ENCODE measurements at regions not wholly inside any gene's neighbourhood (a gene's known extent, or its start where the extent isn't known, plus 50 kb on each side); places are given as distances from the start of the nearest gene placed in this dataset.

DNA sequence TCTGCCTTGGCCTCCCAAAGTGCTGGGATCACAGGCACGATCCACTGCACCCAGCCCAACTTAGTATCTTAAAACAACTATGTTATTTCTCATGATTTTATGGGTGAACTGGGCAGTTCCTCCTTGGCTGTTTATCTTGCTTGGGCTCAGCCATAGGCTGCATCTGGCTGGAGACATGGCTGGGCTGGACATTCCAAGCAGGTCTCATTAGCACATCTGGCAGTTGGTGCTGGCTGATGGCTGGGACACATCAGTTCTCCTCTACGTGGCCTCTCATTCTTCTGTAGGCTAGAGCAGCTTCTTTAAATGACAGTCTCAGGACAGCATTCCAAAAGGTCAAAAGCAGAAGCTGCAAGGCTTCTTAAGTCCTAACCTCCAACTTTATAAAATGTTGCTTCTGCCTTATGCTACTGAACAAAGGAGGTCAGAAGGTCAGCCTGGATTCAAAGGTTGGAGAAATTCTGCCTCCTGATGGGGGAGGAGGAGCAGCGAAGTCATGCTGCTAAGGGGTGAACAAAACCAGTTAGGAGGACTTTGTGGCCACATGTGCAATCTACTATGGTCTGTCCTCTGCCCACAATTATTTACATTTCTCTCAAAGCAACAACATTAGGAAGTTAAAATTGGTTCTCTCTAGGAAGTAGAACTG is 144.0 kb downstream of the AQP9 start:
- TF ChIP-seq GATA2 (IDR thresholded peaks at IDR 0.05; ENCODE audit: low read depth, low read length) (no peak), GATA3 (IDR thresholded peaks at IDR 0.05; ENCODE audit: low read depth, low read length) (no peak)

- no peak for TF ChIP-seq GATA2 (IDR thresholded peaks at IDR 0.05; ENCODE audit: low read depth, low read length)
- TF ChIP-seq GATA3 (IDR thresholded peaks at IDR 0.05; ENCODE audit: low read depth, low read length) = no peak
These were observed 145.1 kb downstream of the AQP9 start for GRCh38 chr15:58283302-58283701.

- TF ChIP-seq GATA3 (IDR thresholded peaks at IDR 0.05; ENCODE audit: low read depth, low read length) (no peak), GATA2 (IDR thresholded peaks at IDR 0.05; ENCODE audit: low read depth, low read length) (no peak)
These were observed 146.1 kb downstream of the AQP9 start for GRCh38 chr15:58284293-58284692.

DNA sequence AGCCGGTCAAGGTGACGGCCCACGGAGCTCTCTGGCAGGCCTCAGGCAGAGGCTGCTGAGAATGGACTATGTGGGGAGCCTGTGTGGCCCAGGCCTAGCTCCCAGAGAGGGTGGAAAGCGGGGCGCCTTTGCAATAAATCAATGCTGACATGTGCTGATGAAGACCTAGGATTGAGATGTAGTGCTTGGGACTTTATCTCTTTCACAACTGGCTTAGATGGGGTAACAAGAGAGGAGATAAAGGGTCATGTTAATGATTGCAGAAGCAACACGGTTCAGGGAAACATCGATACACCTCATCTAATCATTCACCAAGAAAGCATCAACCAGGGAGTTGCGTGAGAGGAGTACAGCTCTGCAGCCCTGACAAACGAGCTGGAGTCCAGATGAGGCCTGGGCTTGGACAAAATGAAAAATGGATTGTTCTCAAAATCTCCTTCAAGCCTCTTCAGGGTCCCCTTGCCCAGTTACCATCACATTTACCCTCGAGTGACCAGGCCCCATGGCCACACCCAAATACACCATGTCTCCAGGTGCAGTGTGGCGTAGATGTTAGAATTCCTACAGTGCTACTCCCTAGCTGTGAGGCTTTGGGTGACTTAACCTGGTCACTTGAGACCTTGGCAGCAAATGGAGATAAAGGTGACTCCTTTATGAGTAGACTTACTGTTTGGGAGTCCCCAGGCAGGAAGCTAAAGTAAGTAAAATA is 146.4 kb upstream of the LIPC start:
- TF ChIP-seq GATA2 (IDR thresholded peaks at IDR 0.05; ENCODE audit: low read depth, low read length) = no peak
- no peak for TF ChIP-seq GATA3 (IDR thresholded peaks at IDR 0.05; ENCODE audit: low read depth, low read length)

DNA sequence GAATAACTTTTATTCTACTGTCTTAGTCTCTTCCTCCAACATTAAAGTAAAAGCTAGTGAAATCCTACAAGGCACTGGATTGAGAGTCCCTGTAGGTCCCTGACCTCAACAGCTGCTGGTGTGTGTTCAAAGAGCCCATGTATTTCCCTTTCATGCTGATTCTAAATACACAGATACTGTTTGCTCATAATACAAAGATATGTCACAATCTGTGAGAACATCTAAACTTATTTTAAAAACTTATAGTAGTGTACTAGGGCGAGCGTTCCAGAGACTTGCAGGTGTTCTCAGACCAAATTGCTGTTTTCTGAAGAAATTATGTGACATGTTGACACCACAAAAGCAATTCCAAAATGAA is 145.9 kb upstream of the LIPC start:
- TF ChIP-seq GATA3 (IDR thresholded peaks at IDR 0.05; ENCODE audit: low read depth, low read length) = no peak
- TF ChIP-seq GATA2 (IDR thresholded peaks at IDR 0.05; ENCODE audit: low read depth, low read length) = no peak

GRCh38 chr15:58286523-58286922 is 145.3 kb upstream of the LIPC start:
- TF ChIP-seq GATA2 (IDR thresholded peaks at IDR 0.05; ENCODE audit: low read depth, low read length) = no peak
- no peak for TF ChIP-seq GATA3 (IDR thresholded peaks at IDR 0.05; ENCODE audit: low read depth, low read length)

DNA sequence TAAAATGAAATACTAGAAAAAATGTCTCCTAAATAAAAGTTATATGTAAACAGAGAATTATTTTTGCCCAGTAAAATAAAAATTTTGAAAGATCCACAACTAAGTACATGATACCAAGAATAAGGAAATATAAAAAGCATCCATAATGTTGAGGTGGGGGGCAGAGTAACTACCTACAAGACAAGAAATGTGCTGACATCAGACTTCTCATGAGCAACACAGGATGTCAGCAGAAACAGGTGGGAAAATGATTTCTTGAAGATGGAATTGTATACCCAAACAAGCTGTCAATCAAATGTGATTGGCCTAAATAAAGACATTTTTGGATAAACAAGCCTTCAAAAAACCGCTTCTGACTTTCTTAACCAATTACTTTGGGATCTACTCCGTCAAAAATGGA is 143.9 kb upstream of the LIPC start:
- TF ChIP-seq GATA2 (IDR thresholded peaks at IDR 0.05; ENCODE audit: low read depth, low read length) (no peak), GATA3 (IDR thresholded peaks at IDR 0.05; ENCODE audit: low read depth, low read length) (no peak)

DNA sequence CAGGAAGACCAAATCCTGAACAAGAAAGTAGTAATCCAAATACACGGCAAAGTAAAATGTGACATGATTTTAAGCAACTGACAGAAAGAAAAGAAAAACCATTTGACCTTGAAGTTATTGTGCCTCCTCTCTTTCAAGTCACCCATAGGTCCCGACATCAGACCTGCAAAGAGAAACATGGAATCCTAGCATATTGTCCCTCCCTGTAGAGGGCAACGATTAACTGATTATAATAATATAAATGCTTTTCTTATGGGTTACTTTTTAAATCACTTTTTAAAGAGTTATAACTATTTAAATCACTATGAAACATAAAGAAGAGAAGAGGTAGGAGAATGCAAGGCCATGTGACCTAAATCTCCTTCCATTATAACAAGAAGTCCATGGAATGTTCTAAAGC is 143.2 kb upstream of the LIPC start:
- TF ChIP-seq GATA3 (IDR thresholded peaks at IDR 0.05; ENCODE audit: low read depth, low read length) (no peak), GATA2 (IDR thresholded peaks at IDR 0.05; ENCODE audit: low read depth, low read length) (no peak)

- TF ChIP-seq GATA2 (IDR thresholded peaks at IDR 0.05; ENCODE audit: low read depth, low read length) (no peak), GATA3 (IDR thresholded peaks at IDR 0.05; ENCODE audit: low read depth, low read length) (no peak)
These were observed 139.9 kb upstream of the LIPC start for GRCh38 chr15:58291848-58292247.

- TF ChIP-seq GATA2 (IDR thresholded peaks at IDR 0.05; ENCODE audit: low read depth, low read length) (no peak), GATA3 (IDR thresholded peaks at IDR 0.05; ENCODE audit: low read depth, low read length) (no peak)
These were observed 139.0 kb upstream of the LIPC start for GRCh38 chr15:58292751-58293175.

GRCh38 chr15:58293622-58294550 is 137.9 kb upstream of the LIPC start:
- TF ChIP-seq GATA2 (IDR thresholded peaks at IDR 0.05; ENCODE audit: low read depth, low read length) = no peak
- TF ChIP-seq GATA3 (IDR thresholded peaks at IDR 0.05; ENCODE audit: low read depth, low read length) = no peak

DNA sequence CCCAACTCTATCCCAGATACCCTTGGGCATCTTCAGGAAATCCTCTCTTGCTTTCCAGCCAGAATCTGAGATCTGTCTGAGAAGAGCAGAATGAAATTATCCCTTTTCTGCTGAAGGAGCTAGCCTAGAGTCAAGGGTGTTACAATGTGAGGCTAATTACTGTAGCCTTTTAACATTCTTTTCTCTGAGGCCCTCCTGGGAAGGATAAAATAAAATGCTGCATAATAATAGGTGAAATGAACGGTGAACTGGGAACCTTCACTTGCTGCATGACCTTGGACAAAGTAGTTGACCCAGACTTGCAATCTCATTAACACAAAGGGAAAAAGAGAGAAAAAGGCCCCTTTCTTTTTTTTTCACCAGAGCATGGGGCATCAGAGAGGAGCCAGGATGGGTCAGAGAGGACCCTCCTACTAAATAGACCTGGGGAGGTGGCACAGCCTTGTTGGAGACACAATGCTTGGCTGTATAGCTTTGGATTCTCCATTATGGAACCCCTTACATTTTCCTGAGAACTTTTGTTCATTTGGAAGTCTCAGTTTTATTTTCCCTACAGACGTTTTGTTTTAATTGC is 137.0 kb upstream of the LIPC start:
- no peak for TF ChIP-seq GATA3 (IDR thresholded peaks at IDR 0.05; ENCODE audit: low read depth, low read length)
- no peak for TF ChIP-seq GATA2 (IDR thresholded peaks at IDR 0.05; ENCODE audit: low read depth, low read length)

- TF ChIP-seq GATA2 (IDR thresholded peaks at IDR 0.05; ENCODE audit: low read depth, low read length) = no peak
These were observed 136.1 kb upstream of the LIPC start for GRCh38 chr15:58295637-58296215.

GRCh38 chr15:58296276-58296675 is 135.5 kb upstream of the LIPC start:
- TF ChIP-seq GATA2 (IDR thresholded peaks at IDR 0.05; ENCODE audit: low read depth, low read length) = no peak
- no peak for TF ChIP-seq GATA3 (IDR thresholded peaks at IDR 0.05; ENCODE audit: low read depth, low read length)
